SK-N-SH (cell line): ENCODE measurements at regions not wholly inside any gene's neighbourhood (a gene's known extent, or its start where the extent isn't known, plus 50 kb on each side); places are given as distances from the start of the nearest gene placed in this dataset.

Experiments
- CTCF ChIA-PET: fragments of 300-600, 350-600 bp; formaldehyde crosslinking; extraction: SDS; loops from one replicate; lab custom pipeline; 2021; lab: Yijun Ruan, JAX
- POLR2A ChIA-PET: fragments of 350-600 bp; sonication (Branson Sonifier 250); formaldehyde crosslinking; extraction: SDS; loops from one replicate; lab custom pipeline; 2020; ENCODE audit warnings: antibody characterized with exemption, inconsistent platforms; lab: Yijun Ruan, JAX
- DNase-seq: peaks from one replicate; pipeline ENCODE4 v3.0.0; 2012
- H2AFZ ChIP-seq: fragments of 200-600 bp; sonication (generic); 2 replicates; pipeline ENCODE4 v1.8.1; 2016; ENCODE audit warnings: antibody characterized with exemption, mild to moderate bottlenecking, low read depth
- H3F3A ChIP-seq: fragments of 200-600 bp; sonication (generic); replicated peaks from 2 replicates; pipeline ENCODE3; 2016; ENCODE audit warnings: antibody characterized with exemption, mild to moderate bottlenecking; ENCODE audit not compliant: insufficient read depth
- H3K27ac ChIP-seq, 2 experiments: fragments of 200-500 bp in 1 of 2; fragments of 200-600 bp in 1 of 2; sonication (Bioruptor generic) in 1 of 2; sonication (generic), shearing (Covaris generic) in 1 of 2; 2 replicates each; pipeline versions ENCODE4 v1.5.1 to v1.6.1; 2014 to 2016; ENCODE audit warnings: low read depth in 2 of 2, inconsistent platforms in 1 of 2, low read length in 1 of 2, mild to moderate bottlenecking in 1 of 2, mixed read lengths in 1 of 2
- H3K27me3 ChIP-seq: fragments of 200-600 bp; sonication (generic), shearing (Covaris generic); 2 replicates; pipeline ENCODE4 v1.6.1; 2016; ENCODE audit warnings: mixed run types; ENCODE audit not compliant: insufficient read depth
- H3K36me3 ChIP-seq, 2 experiments: fragments of 200-500 bp in 1 of 2; fragments of 200-600 bp in 1 of 2; sonication (Bioruptor generic) in 1 of 2; sonication (generic) in 1 of 2; replicated peaks in 1 of 2; 2 replicates each; pipeline versions ENCODE3 to v1.5.1; 2014 to 2016; ENCODE audit warnings: low read length in 1 of 2, mild to moderate bottlenecking in 1 of 2; ENCODE audit not compliant: insufficient read depth in 2 of 2, control insufficient read depth in 1 of 2
- H3K4me1 ChIP-seq, 2 experiments: fragments of 200-500 bp in 1 of 2; fragments of 200-600 bp in 1 of 2; sonication (Bioruptor generic) in 1 of 2; sonication (generic), shearing (Covaris generic) in 1 of 2; 2 replicates each; pipeline versions ENCODE4 v1.5.1 to v1.6.1; 2014 to 2016; ENCODE audit warnings: low read depth in 1 of 2, low read length in 1 of 2, mixed run types in 1 of 2; ENCODE audit not compliant: insufficient read depth in 2 of 2, control insufficient read depth in 1 of 2
- H3K4me2 ChIP-seq: fragments of 200-600 bp; sonication (generic), shearing (Covaris generic); 2 replicates; pipeline ENCODE4 v1.6.1; 2017; ENCODE audit warnings: mixed run types
- H3K4me3 ChIP-seq, 2 experiments: fragments of 200-500 bp in 1 of 2; fragments of 200-600 bp in 1 of 2; sonication (Bioruptor generic) in 1 of 2; sonication (generic), shearing (Covaris generic) in 1 of 2; 2 replicates each; pipeline versions ENCODE4 v1.5.1 to v1.8.1; 2014 to 2016; ENCODE audit warnings: low read depth in 2 of 2, inconsistent platforms in 1 of 2, low read length in 1 of 2, mild to moderate bottlenecking in 1 of 2, mixed read lengths in 1 of 2, moderate library complexity in 1 of 2
- H3K79me2 ChIP-seq: fragments of 200-600 bp; sonication (generic); 2 replicates; pipeline ENCODE4 v1.8.1; 2017; ENCODE audit warnings: mild to moderate bottlenecking; ENCODE audit not compliant: insufficient read depth
- H3K9ac ChIP-seq: fragments of 200-600 bp; sonication (generic); 2 replicates; pipeline ENCODE4 v1.6.1; 2017; ENCODE audit warnings: mixed run types
- H3K9me2 ChIP-seq: fragments of 200-600 bp; sonication (generic); 2 replicates; pipeline ENCODE4 v1.6.1; 2017; ENCODE audit warnings: mixed run types
- H3K9me3 ChIP-seq: fragments of 200-600 bp; sonication (generic); 2 replicates; pipeline ENCODE4 v1.6.1; 2017; ENCODE audit warnings: mixed run types, mild to moderate bottlenecking, moderate library complexity
- H4K20me1 ChIP-seq: fragments of 200-600 bp; sonication (generic); 2 replicates; pipeline ENCODE4 v1.6.1; 2017; ENCODE audit warnings: mild to moderate bottlenecking, mixed run types; ENCODE audit not compliant: insufficient read depth
- EP300 ChIP-seq, 2 experiments: IDR thresholded peaks; 2 replicates each; pipeline versions ENCODE4 v1.4.0 to v1.6.1; 2012; ENCODE audit warnings: borderline replicate concordance in 1 of 2, low read depth in 1 of 2, low read length in 1 of 2
- EZH2phosphoT487 ChIP-seq: fragments of 200-600 bp; sonication (generic); IDR thresholded peaks from 2 replicates; pipeline ENCODE4 v1.6.1; 2017; ENCODE audit warnings: low read depth, mixed run types, mild to moderate bottlenecking, antibody characterized with exemption, moderate library complexity, borderline replicate concordance
- FOSL2 ChIP-seq: IDR thresholded peaks from 2 replicates; pipeline ENCODE4 v1.4.0; 2012; ENCODE audit warnings: low read depth, mild to moderate bottlenecking, moderate library complexity, borderline replicate concordance
- GATA2 ChIP-seq: sonication (generic); formaldehyde crosslinking; IDR thresholded peaks from 2 replicates; pipeline ENCODE4 v1.5.0; 2020; ENCODE audit warnings: mild to moderate bottlenecking, missing genetic modification reagents
- JUND ChIP-seq: IDR thresholded peaks from 2 replicates; pipeline ENCODE4 v1.4.0; 2012
- MAX ChIP-seq: IDR thresholded peaks from 2 replicates; pipeline ENCODE4 v1.4.0; 2012; ENCODE audit warnings: low read depth
- MEF2A ChIP-seq: IDR thresholded peaks from 2 replicates; pipeline ENCODE4 v1.4.0; 2012; ENCODE audit warnings: low read depth, borderline replicate concordance
- NRF1 ChIP-seq: IDR thresholded peaks from 2 replicates; pipeline ENCODE4 v1.6.1; 2012; ENCODE audit warnings: low read depth, mild to moderate bottlenecking, low read length
- RAD21 ChIP-seq: IDR thresholded peaks from 2 replicates; pipeline ENCODE4 v1.6.1; 2012; ENCODE audit warnings: mild to moderate bottlenecking, low read length
- RCOR1 ChIP-seq: fragments of 150-350 bp; IDR thresholded peaks from 2 replicates; pipeline ENCODE4 v1.6.1; 2017; ENCODE audit warnings: antibody characterized with exemption, low read length
- REST ChIP-seq: IDR thresholded peaks from 2 replicates; pipeline ENCODE4 v1.6.1; 2012; ENCODE audit warnings: mild to moderate bottlenecking, low read depth, low read length, moderate library complexity
- RFX5 ChIP-seq: IDR thresholded peaks from 2 replicates; pipeline ENCODE4 v1.6.1; 2012; ENCODE audit warnings: mild to moderate bottlenecking, improper control_type of control experiment, low read length
- RXRA ChIP-seq: IDR thresholded peaks from 2 replicates; pipeline ENCODE4 v1.4.0; 2012; ENCODE audit warnings: low read depth, mild to moderate bottlenecking, borderline replicate concordance
- SMC3 ChIP-seq: IDR thresholded peaks from 2 replicates; pipeline ENCODE4 v1.6.1; 2012; ENCODE audit warnings: low read depth, low read length, improper control_type of control experiment
- TAF1 ChIP-seq: IDR thresholded peaks from 2 replicates; pipeline ENCODE4 v1.6.1; 2012; ENCODE audit warnings: low read depth, mild to moderate bottlenecking, low read length, moderate library complexity, borderline replicate concordance
- TCF12 ChIP-seq: IDR thresholded peaks from 2 replicates; pipeline ENCODE4 v1.4.0; 2012
- TEAD4 ChIP-seq: IDR thresholded peaks from 2 replicates; pipeline ENCODE4 v1.4.0; 2012; ENCODE audit warnings: mild to moderate bottlenecking, borderline replicate concordance; ENCODE audit not compliant: insufficient read depth
- USF1 ChIP-seq: IDR thresholded peaks from 2 replicates; pipeline ENCODE4 v1.4.0; 2012; ENCODE audit warnings: low read depth, borderline replicate concordance
- YY1 ChIP-seq: IDR thresholded peaks from 2 replicates; pipeline ENCODE4 v1.4.0; 2012; ENCODE audit warnings: low read depth, mild to moderate bottlenecking
- WGBS: methylation state at CpG from one replicate; pipeline ENCODE4 v1.1.6; 2017; ENCODE audit warnings: low lambda C conversion rate; 5-methylcytosine and 5-hydroxymethylcytosine counted together
- TF ChIP-seq, protein P1 (sequence below): IDR thresholded peaks from 2 replicates; pipeline ENCODE4; 2012
- TF ChIP-seq, protein P2 (sequence below): fragments of 150-350 bp; IDR thresholded peaks from 2 replicates; pipeline ENCODE4 v1.6.1; 2017; ENCODE audit warnings: antibody characterized with exemption, low read length, low read depth, borderline replicate concordance

GRCh38 chr18:69161383-69162028 lies 239.2 kb upstream of the DOK6 start:
- Histone ChIP-seq H4K20me1 (no peaks in the 10 kb centered on the region), H3F3A (peaks cover 7% of the 10 kb centered on the region), H3K4me3 (no peak overlapping the region; a peak in 1 of 4 replicates), H3K9ac (no peak overlapping the region), H3K36me3 (no peaks in the 10 kb centered on the region), H3K4me1 (peaks cover 0 to 3% of the 10 kb centered on the region in 2 experiments; a peak in 1 of 4 replicates), H3K27ac (peak overlapping the region; percentile 33 to 39; a peak in 3 of 4 replicates), H3K9me3 (no peaks in the 10 kb centered on the region), H3K9me2 (no peaks in the 10 kb centered on the region), H3K79me2 (no peaks in the 10 kb centered on the region), H2AFZ (no peak overlapping the region), H3K4me2 (peak overlapping the region; percentile 68), H3K27me3 (no peaks in the 10 kb centered on the region)
- peak; percentile 70; the same call in 1 of the 2 replicates for TF ChIP-seq MEF2A
- no peak for TF ChIP-seq GATA2 (CRISPR knock-in tag)
- no peak for TF ChIP-seq RFX5
- TF ChIP-seq RAD21: no peak
- TF ChIP-seq, protein P1, sequence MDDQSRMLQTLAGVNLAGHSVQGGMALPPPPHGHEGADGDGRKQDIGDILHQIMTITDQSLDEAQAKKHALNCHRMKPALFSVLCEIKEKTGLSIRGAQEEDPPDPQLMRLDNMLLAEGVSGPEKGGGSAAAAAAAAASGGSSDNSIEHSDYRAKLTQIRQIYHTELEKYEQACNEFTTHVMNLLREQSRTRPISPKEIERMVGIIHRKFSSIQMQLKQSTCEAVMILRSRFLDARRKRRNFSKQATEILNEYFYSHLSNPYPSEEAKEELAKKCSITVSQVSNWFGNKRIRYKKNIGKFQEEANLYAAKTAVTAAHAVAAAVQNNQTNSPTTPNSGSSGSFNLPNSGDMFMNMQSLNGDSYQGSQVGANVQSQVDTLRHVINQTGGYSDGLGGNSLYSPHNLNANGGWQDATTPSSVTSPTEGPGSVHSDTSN: 0 out of 2 replicates have a peak, but pooled peaks have one; percentile 4
- no peak for TF ChIP-seq RCOR1
- TF ChIP-seq TAF1: no peak
- TF ChIP-seq NRF1: no peak
- TF ChIP-seq, protein P2, sequence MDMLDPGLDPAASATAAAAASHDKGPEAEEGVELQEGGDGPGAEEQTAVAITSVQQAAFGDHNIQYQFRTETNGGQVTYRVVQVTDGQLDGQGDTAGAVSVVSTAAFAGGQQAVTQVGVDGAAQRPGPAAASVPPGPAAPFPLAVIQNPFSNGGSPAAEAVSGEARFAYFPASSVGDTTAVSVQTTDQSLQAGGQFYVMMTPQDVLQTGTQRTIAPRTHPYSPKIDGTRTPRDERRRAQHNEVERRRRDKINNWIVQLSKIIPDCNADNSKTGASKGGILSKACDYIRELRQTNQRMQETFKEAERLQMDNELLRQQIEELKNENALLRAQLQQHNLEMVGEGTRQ: no peak
- TF ChIP-seq USF1: no peak
- no peak for TF ChIP-seq MAX
- no peak for TF ChIP-seq EP300 (IDR thresholded peaks at IDR 0.05; ENCODE audit: borderline replicate concordance in 1 of 2, low read depth in 1 of 2, low read length in 1 of 2)
- no peak for TF ChIP-seq RXRA
- no peak for TF ChIP-seq TCF12
- TF ChIP-seq SMC3: no peak
- ChIA-PET POLR2A (no interaction called here), CTCF (no interaction called here)
- no peak for DNase-seq
- 60% methylated on average over 8 of the region's 9 CpGs for WGBS

DNA sequence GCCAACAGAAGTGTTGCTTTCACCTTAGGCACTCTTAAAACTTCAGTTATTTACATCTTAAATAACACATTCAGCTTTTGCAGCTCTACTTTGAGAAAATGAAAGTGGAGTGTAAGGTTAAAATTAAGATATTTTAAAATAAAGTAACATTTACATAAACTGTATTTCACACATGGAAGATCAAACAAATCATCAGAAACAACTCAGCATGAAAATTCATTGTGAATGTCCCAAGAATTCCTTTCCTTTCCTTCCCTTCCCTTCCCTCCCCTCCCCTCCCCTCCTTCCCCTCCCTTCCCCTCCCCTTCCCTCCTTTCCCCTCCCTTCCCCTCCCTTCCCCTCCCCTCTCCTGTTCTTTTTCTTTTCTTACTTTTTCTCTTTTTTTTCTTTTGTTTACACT lies 238.0 kb upstream of the DOK6 start:
- Histone ChIP-seq H3F3A (peaks cover 7% of the 10 kb centered on the region), H3K9ac (no peak overlapping the region), H3K4me3 (no peak overlapping the region), H3K9me3 (no peaks in the 10 kb centered on the region), H3K4me2 (no peak overlapping the region), H3K4me1 (peaks cover 0 to 3% of the 10 kb centered on the region in 2 experiments; a peak in 1 of 4 replicates), H3K79me2 (no peaks in the 10 kb centered on the region), H3K27ac (no peak overlapping the region), H3K36me3 (no peaks in the 10 kb centered on the region), H2AFZ (no peak overlapping the region), H3K9me2 (no peaks in the 10 kb centered on the region), H4K20me1 (no peaks in the 10 kb centered on the region), H3K27me3 (no peaks in the 10 kb centered on the region)
- no peak for DNase-seq
- POLR2A ChIA-PET: no interaction called here
- CTCF ChIA-PET: no interaction called here
- TF ChIP-seq JUND (no peak), YY1 (no peak), REST (no peak), GATA2 (CRISPR knock-in tag) (no peak), TEAD4 (no peak), EZH2phosphoT487 (no peak), SMC3 (no peak), FOSL2 (no peak)
- TF ChIP-seq, protein P2: no peak
